CD4-positive, alpha-beta T cell treated with Interleukin-15 for 1 hour (primary cell): ENCODE measurements at regions not wholly inside any gene's neighbourhood (a gene's known extent, or its start where the extent isn't known, plus 50 kb on each side); places are given as distances from the start of the nearest gene placed in this dataset.

ENCODE experiments used
- DNase-seq: peaks from one replicate; pipeline ENCODE4 v3.0.0-alpha.2; 2020

- DNase-seq, result no peak
These were observed 167.3 kb downstream of the TMEM18 start for GRCh38 chr2:509888-510287.

GRCh38 chr2:508121-508520 lies 169.1 kb downstream of the TMEM18 start:
- no peak for DNase-seq

- DNase-seq, result no peak
These were observed 170.3 kb downstream of the TMEM18 start for GRCh38 chr2:506866-507265.

- DNase-seq, result no peak
These were observed 170.8 kb downstream of the TMEM18 start for GRCh38 chr2:506451-506850.

- no peak for DNase-seq
These were observed 171.3 kb downstream of the TMEM18 start for GRCh38 chr2:505941-506340.

- no peak for DNase-seq
These were observed 173.8 kb downstream of the TMEM18 start for GRCh38 chr2:503288-503999.

GRCh38 chr2:502831-503230 lies 174.4 kb downstream of the TMEM18 start:
- DNase-seq, result no peak

GRCh38 chr2:501667-502066 lies 175.5 kb downstream of the TMEM18 start:
- no peak for DNase-seq

- no peak for DNase-seq
These were observed 176.1 kb downstream of the TMEM18 start for GRCh38 chr2:501130-501529.

- no peak for DNase-seq
These were observed 177.5 kb downstream of the TMEM18 start for GRCh38 chr2:499726-500125.

GRCh38 chr2:498493-499178 lies 178.6 kb downstream of the TMEM18 start:
- DNase-seq, result no peak

- no peak for DNase-seq
These were observed 179.3 kb downstream of the TMEM18 start for GRCh38 chr2:497770-498492.

GRCh38 chr2:496729-497128 lies 180.5 kb downstream of the TMEM18 start:
- DNase-seq, result no peak

GRCh38 chr2:495745-496275 lies 181.4 kb downstream of the TMEM18 start:
- DNase-seq, result no peak

- no peak for DNase-seq
These were observed 182.4 kb downstream of the TMEM18 start for GRCh38 chr2:494853-495252.

GRCh38 chr2:493228-493627 lies 184.0 kb downstream of the TMEM18 start:
- DNase-seq, result no peak

GRCh38 chr2:492178-492577 lies 185.0 kb downstream of the TMEM18 start:
- DNase-seq, result no peak

GRCh38 chr2:489838-490237 lies 187.4 kb downstream of the TMEM18 start:
- no peak for DNase-seq

GRCh38 chr2:489084-489483 lies 188.1 kb downstream of the TMEM18 start:
- DNase-seq, result no peak

GRCh38 chr2:487186-488079 lies 189.8 kb downstream of the TMEM18 start:
- no peak for DNase-seq

- DNase-seq, result no peak
These were observed 190.8 kb downstream of the TMEM18 start for GRCh38 chr2:486371-486770.

- DNase-seq, result no peak
These were observed 193.5 kb upstream of the ALKAL2 start for GRCh38 chr2:481388-481787.
